GM12801 (cell line): ENCODE measurements at regions not wholly inside any gene's neighbourhood (a gene's known extent, or its start where the extent isn't known, plus 50 kb on each side); places are given as distances from the start of the nearest gene placed in this dataset.

Experiments used
- TF ChIP-seq, protein P1 (sequence below): IDR thresholded peaks from one replicate; pipeline ENCODE4 v1.5.1; 2011; ENCODE audit warnings: control low read depth; ENCODE audit not compliant: insufficient read length; ENCODE audit errors: extremely low read depth

DNA sequence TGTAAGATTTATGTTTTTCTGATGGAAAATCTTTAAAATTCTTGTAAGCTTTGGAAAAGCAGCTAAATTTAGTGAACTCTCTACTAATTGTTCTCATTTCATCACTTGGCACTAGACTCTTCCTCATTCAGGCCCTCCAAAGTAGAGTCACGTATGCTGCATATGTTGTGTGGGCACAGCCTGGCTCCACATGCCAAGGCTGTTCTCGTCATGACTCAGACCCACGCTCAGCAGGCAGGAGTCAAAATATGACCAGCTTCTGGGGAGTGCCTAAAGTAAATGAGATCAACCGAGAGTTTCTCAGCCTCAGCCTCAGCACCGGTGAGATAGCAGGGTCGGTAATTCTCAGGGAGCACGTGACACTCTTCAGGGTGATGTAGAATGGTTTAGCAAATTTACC is 1672.9 kb downstream of the REEP3 start:
- TF ChIP-seq, protein P1, sequence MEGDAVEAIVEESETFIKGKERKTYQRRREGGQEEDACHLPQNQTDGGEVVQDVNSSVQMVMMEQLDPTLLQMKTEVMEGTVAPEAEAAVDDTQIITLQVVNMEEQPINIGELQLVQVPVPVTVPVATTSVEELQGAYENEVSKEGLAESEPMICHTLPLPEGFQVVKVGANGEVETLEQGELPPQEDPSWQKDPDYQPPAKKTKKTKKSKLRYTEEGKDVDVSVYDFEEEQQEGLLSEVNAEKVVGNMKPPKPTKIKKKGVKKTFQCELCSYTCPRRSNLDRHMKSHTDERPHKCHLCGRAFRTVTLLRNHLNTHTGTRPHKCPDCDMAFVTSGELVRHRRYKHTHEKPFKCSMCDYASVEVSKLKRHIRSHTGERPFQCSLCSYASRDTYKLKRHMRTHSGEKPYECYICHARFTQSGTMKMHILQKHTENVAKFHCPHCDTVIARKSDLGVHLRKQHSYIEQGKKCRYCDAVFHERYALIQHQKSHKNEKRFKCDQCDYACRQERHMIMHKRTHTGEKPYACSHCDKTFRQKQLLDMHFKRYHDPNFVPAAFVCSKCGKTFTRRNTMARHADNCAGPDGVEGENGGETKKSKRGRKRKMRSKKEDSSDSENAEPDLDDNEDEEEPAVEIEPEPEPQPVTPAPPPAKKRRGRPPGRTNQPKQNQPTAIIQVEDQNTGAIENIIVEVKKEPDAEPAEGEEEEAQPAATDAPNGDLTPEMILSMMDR: no peak

DNA sequence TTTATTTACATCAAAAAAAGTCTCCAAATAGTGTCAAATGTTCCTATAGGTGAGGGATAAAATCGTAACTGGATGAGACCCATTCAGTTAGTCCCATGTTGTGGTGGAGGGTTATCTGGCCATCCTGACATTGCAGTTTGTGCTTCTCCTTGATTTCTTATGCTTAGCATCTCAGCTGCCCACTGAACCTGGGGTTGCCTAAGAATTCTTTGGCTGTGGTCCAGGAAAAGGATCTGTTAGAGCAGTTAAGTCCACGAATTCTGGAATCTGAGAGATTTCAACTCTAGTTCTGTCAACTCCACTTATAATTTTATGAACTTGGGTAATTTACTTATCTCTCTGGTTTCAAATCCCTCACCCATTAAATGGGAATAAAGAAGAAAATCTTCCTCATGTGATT is 1673.4 kb downstream of the REEP3 start:
- TF ChIP-seq, protein P1: no peak

DNA sequence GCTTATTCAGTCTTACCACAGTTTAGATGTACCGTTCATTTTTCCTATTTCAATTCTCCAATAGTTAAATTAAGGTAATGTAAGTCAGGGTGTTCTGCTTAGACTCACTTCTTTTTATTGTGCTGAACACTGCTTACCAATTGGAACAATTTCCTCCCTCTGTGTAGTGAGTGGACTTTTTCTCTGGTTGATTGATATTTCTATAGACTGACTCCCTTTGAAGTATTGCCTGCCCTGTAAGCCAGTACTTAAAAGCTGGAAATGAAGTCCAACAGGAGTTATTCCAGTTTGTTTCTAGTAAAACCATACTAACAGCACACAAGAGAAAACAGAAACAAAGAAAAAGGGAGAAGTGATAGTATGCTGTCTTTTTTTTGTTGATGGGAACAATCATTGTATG is 1674.9 kb downstream of the REEP3 start:
- TF ChIP-seq, protein P1: no peak

DNA sequence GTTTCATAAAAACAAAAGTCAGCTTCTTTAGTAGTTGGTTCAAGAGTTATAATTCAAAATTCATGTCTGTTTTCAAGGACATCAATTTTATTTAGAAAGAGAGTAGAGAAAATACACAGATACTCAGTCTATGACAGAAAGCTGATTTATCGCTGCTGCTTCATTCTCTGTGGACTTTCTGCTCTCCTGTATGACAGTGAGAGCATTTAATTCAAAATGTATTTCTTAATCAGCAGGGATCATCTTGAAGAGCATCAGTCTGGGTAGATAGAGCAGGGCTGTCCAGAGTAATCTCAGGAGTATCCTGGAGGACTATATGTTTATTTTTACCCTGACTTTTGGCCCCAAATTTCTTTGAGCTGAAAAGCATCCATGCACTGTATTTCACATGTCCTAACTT is 1676.7 kb downstream of the REEP3 start:
- TF ChIP-seq, protein P1: no peak

DNA sequence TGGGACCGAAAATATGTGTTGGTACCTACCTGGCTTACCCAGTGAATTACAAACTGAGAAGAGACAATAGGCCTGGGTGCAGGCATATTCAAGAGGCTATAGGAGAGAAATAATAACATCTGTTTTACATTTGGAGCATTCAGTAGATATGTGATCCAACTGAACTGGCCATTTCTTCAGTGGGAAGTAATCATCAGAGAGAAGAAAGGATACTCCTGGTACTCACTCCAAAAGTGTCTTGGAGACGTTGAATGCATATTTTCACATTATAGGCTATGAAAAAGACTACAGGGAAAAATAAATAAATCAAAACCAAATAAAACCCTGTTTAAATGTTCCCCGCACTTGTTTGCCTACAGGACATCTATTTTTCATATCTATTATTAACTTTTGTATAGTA is 1680.3 kb downstream of the REEP3 start:
- TF ChIP-seq, protein P1: no peak

DNA sequence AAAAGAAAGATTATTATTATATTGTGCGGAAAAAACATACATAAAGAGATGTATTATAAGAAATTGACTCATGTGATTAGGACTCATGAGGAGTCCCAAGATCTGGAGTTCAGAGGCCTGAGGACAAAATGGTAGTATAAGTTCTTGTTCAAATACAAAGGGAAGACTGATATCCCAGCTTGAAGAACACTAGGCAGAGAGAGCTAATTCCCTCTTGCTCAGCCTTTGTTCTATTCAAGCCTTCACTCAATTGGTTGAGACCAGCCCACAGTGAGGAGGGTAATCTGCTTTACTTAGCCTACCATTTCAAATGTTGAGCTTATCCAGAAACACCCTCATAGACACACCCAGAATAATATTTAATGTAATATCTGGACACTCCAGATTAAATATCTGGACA is 1683.8 kb downstream of the REEP3 start:
- TF ChIP-seq, protein P1: no peak

DNA sequence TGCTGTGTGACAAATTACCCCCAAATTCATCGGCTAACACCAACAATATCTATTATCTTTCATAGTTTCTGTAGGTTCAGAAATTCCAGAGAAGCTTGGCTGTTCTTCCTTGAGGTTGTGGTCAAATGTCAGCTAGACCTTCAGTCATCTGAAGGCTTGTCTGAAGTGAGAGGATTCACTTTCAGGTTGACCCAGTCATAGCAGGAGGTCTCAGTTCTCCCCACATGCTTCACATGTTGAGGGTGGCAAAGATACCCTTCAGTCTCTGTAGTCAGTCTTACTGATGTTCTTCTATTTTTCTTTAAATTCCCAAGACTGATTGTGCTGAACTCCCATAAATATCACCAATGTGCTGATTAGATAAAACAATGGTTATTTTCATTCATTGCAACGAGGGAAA is 1692.0 kb downstream of the REEP3 start:
- TF ChIP-seq, protein P1: no peak

DNA sequence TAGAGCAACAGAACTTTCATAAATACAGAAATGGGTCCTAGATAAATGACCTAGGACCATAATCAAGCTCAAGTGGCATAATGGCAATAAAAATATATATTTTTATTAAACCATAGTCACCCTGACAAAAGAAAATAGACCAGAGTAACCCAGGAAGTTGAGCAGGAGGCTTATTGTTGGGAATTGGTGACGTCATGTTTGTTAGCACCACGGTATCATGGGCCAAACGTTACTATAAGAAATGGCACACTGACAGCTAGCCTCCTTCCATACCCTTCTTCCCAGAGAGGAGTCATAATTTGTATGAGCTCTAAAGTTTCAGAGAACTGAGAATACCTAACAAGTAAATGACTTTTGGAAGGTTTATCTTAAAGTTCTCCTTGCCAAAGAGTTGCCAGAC is 1698.2 kb downstream of the REEP3 start:
- TF ChIP-seq, protein P1: no peak
